Mesenchymal stem cell (in vitro differentiated cells and primary cell): ENCODE measurements at regions not wholly inside any gene's neighbourhood (a gene's known extent, or its start where the extent isn't known, plus 50 kb on each side); places are given as distances from the start of the nearest gene placed in this dataset.

ENCODE experiments used
- DNase-seq: peaks from one replicate; pipeline ENCODE4 v3.0.0-alpha.2; 2013
- H2AFZ ChIP-seq: one replicate; pipeline ENCODE4 v1.6.1; 2013; ENCODE audit warnings: low read depth, mild to moderate bottlenecking, control low read depth, inconsistent platforms, low read length, moderate library complexity
- H2AK5ac ChIP-seq: 2 replicates; pipeline ENCODE4 v1.6.1; 2013; ENCODE audit warnings: low read length, moderate library complexity, mild to moderate bottlenecking, inconsistent platforms; ENCODE audit not compliant: severe bottlenecking
- H2BK120ac ChIP-seq: one replicate; pipeline ENCODE4 v1.6.1; 2013; ENCODE audit warnings: low read depth, mild to moderate bottlenecking, inconsistent platforms, low read length, moderate library complexity
- H2BK12ac ChIP-seq, 2 experiments: one replicate each; pipeline ENCODE4 v1.6.1; 2013; ENCODE audit warnings: inconsistent platforms in 2 of 2, low read length in 2 of 2, mild to moderate bottlenecking in 2 of 2, moderate library complexity in 2 of 2, control low read depth in 1 of 2
- H2BK15ac ChIP-seq: one replicate; pipeline ENCODE4 v1.6.1; 2013; ENCODE audit warnings: mild to moderate bottlenecking, low read depth, inconsistent platforms; ENCODE audit not compliant: poor library complexity, severe bottlenecking
- H2BK5ac ChIP-seq: 2 replicates; pipeline ENCODE4 v1.6.1; 2013; ENCODE audit warnings: low read depth, mild to moderate bottlenecking, low read length, control low read depth, inconsistent platforms; ENCODE audit not compliant: poor library complexity, severe bottlenecking
- H3K14ac ChIP-seq, 2 experiments: one replicate each; pipeline ENCODE4 v1.6.1; 2013; ENCODE audit warnings: inconsistent platforms in 2 of 2, low read length in 2 of 2, control low read depth in 1 of 2, mild to moderate bottlenecking in 1 of 2, moderate library complexity in 1 of 2
- H3K18ac ChIP-seq, 2 experiments: one replicate each; pipeline ENCODE4 v1.6.1; 2013; ENCODE audit warnings: inconsistent platforms in 2 of 2, low read length in 2 of 2, control low read depth in 1 of 2, low read depth in 1 of 2, mild to moderate bottlenecking in 1 of 2
- H3K23ac ChIP-seq, 2 experiments: one replicate each; pipeline ENCODE4 v1.6.1; 2013; ENCODE audit warnings: inconsistent platforms in 2 of 2, low read length in 2 of 2, mild to moderate bottlenecking in 2 of 2, moderate library complexity in 2 of 2, control low read depth in 1 of 2
- H3K27ac ChIP-seq: 2 replicates; pipeline ENCODE4 v1.5.1; 2013; ENCODE audit warnings: mild to moderate bottlenecking, moderate library complexity, low read length, control low read depth, inconsistent platforms; ENCODE audit not compliant: poor library complexity, severe bottlenecking
- H3K27me3 ChIP-seq, 2 experiments: 2 replicates each; pipeline versions ENCODE4 v1.6.1 to v1.7.0; 2013; ENCODE audit warnings: low read length in 2 of 2, mild to moderate bottlenecking in 2 of 2, moderate library complexity in 2 of 2, control low read depth in 1 of 2, inconsistent platforms in 1 of 2; ENCODE audit not compliant: control insufficient read depth in 1 of 2, insufficient read depth in 1 of 2
- H3K36me3 ChIP-seq, 2 experiments: 2 replicates each; pipeline versions ENCODE4 v1.6.1 to v1.7.0; 2013; ENCODE audit warnings: low read length in 2 of 2, control low read depth in 1 of 2, inconsistent platforms in 1 of 2, low read depth in 1 of 2, mild to moderate bottlenecking in 1 of 2; ENCODE audit not compliant: insufficient read depth in 2 of 2, control insufficient read depth in 1 of 2
- H3K4ac ChIP-seq, 2 experiments: one replicate each; pipeline ENCODE4 v1.6.1; 2013; ENCODE audit warnings: inconsistent platforms in 2 of 2, low read length in 2 of 2, mild to moderate bottlenecking in 2 of 2, moderate library complexity in 2 of 2, control low read depth in 1 of 2, low read depth in 1 of 2
- H3K4me1 ChIP-seq: 2 replicates; pipeline ENCODE4 v1.6.1; 2013; ENCODE audit warnings: low read depth, low read length, control low read depth; ENCODE audit not compliant: control insufficient read depth, insufficient read depth
- H3K4me2 ChIP-seq: 2 replicates; pipeline ENCODE4 v1.6.1; 2013; ENCODE audit warnings: low read length, mild to moderate bottlenecking, inconsistent platforms; ENCODE audit not compliant: poor library complexity, severe bottlenecking
- H3K4me3 ChIP-seq, 2 experiments: 2 replicates each; pipeline versions ENCODE4 v1.5.1 to v1.7.0; 2013; ENCODE audit warnings: low read length in 2 of 2, mild to moderate bottlenecking in 2 of 2, control low read depth in 1 of 2, low read depth in 1 of 2; ENCODE audit not compliant: insufficient read depth in 1 of 2
- H3K79me1 ChIP-seq: replicated peaks from 2 replicates; pipeline ENCODE4 v1.6.1; 2013; ENCODE audit warnings: mild to moderate bottlenecking, control low read depth, low read length, inconsistent platforms; ENCODE audit not compliant: poor library complexity, severe bottlenecking
- H3K9ac ChIP-seq: 2 replicates; pipeline ENCODE4 v1.7.0; 2013; ENCODE audit warnings: mild to moderate bottlenecking, low read length, moderate library complexity
- H3K9me3 ChIP-seq: 2 replicates; pipeline ENCODE4 v1.7.0; 2013; ENCODE audit warnings: mild to moderate bottlenecking, low read length; ENCODE audit not compliant: control insufficient read depth
- H4K8ac ChIP-seq: one replicate; pipeline ENCODE4 v1.6.1; 2013; ENCODE audit warnings: inconsistent platforms, mild to moderate bottlenecking, low read length, moderate library complexity
- H4K91ac ChIP-seq: one replicate; pipeline ENCODE4 v1.6.1; 2013; ENCODE audit warnings: mild to moderate bottlenecking, low read length, inconsistent platforms
- WGBS: methylation state at CpG from one replicate; pipeline ENCODE4 v1.1.7; 2013; ENCODE audit warnings: mixed read lengths; 5-methylcytosine and 5-hydroxymethylcytosine counted together

DNA sequence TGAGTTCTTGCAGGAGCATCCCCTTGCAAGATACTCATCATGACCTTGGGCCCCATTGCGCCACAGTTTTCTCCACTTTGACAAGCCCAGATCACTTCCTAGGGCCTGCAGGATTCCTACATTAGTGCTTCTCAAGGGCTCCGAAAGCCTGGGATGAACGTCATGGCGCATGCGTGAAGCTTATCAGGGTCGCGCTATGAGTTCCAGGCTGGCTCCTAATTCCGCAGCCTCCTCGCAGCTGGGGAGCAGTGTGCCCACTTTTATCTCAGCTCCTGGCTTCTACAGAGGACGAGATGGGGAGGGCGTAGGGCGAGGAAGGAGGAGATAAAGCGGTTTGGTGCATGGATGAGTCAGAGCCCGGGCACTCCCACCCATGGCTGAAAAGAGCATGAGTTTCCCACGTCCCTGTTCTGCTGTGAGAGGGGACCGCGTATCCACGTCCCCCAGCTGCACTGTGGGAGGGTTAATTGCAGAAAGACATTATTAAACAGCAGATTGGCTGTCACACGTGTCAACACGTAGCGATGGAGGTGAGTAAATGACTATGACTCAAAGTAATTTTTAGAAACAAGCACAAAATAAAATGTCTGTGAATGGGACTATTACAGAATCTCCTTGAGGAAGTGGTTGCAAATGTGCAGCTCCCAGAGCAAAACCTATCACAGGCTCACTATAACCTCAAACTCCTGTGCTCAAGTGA lies 72.9 kb upstream of the DSP start:
- Histone ChIP-seq H3K27me3 (no peaks in the 10 kb centered on the region), H4K91ac (peak overlapping the region; percentile 85), H3K79me1 (no peaks in the 10 kb centered on the region), H3K14ac (no peak overlapping the region), H2AFZ (peak overlapping the region; percentile 10), H3K9ac (peak overlapping the region; percentile 44), H3K4ac (peak overlapping the region; percentile 68 to 82), H2BK15ac (peak overlapping the region; percentile 41), H3K27ac (no peak overlapping the region), H3K4me2 (peak overlapping the region; percentile 65), H2BK120ac (peak overlapping the region; percentile 11), H2BK5ac (no peak overlapping the region), H3K4me3 (peak overlapping the region in 1 of 2 experiments; percentile 63), H3K23ac (no peak overlapping the region), H3K9me3 (no peaks in the 10 kb centered on the region), H4K8ac (peak overlapping the region; percentile 84), H2AK5ac (no peak overlapping the region), H3K4me1 (peaks cover 9% of the 10 kb centered on the region), H3K18ac (peak overlapping the region; percentile 13 to 77), H3K36me3 (no peaks in the 10 kb centered on the region), H2BK12ac (peak overlapping the region; percentile 2 to 88)
- DNase-seq = peak; percentile 84
- WGBS = 22% methylated on average over 18 of the region's 21 CpGs

DNA sequence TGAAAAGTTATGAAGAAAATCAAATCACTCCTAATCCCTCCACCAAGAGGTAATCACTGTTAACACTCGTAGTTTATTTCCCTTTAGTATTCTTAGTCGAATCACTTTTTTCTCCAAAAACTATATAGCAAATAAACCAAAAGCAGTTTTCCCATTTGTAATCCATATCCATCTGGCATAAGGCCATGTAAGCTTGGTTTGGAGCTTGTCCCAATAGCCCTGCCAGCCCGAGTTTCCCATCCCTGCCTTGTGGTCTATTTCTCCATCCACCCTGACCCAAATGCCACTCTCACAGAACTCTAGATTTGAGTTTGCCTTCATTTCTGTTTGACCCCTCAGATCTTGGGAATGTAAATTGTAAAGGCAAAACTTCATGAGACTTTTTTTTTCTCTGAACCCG lies 71.8 kb upstream of the DSP start:
- Histone ChIP-seq H4K8ac (no peak overlapping the region), H3K14ac (no peak overlapping the region), H3K9me3 (no peaks in the 10 kb centered on the region), H3K27ac (no peak overlapping the region), H3K36me3 (no peaks in the 10 kb centered on the region), H2AK5ac (no peak overlapping the region), H2BK5ac (no peak overlapping the region), H3K4ac (no peak overlapping the region), H3K9ac (no peak overlapping the region), H4K91ac (no peak overlapping the region), H3K23ac (no peak overlapping the region), H2BK120ac (no peak overlapping the region), H3K4me2 (no peak overlapping the region), H2AFZ (no peak overlapping the region), H2BK15ac (no peak overlapping the region), H3K4me1 (peaks cover 5% of the 10 kb centered on the region), H3K27me3 (no peaks in the 10 kb centered on the region), H3K4me3 (no peak overlapping the region), H3K79me1 (no peaks in the 10 kb centered on the region), H3K18ac (no peak overlapping the region), H2BK12ac (no peak overlapping the region)
- WGBS = 93% methylated on average over 4 of the region's 4 CpGs
- no peak for DNase-seq

DNA sequence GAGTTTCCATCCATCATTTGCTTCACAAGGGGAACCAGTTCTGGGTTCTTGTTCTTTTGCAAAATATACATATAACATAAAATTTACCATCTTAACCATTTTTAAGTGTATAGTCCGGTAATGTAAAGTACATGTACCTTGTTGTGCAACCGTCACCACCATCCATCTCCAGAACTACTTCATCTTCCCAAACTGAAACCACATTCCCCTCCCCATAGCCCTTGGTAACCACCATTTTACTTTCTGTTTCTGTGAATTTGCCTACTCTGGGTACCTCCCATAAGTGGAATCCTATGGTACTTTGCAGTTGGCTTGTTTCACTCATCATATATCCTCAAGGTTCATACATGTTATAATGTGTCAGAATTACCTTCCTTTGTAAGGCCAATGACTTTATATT lies 70.3 kb upstream of the DSP start:
- H3K4me3 ChIP-seq = no peak overlapping the region
- no peak overlapping the region for H3K9ac ChIP-seq
- no peak overlapping the region for H2AK5ac ChIP-seq
- H3K36me3 ChIP-seq = no peaks in the 10 kb centered on the region
- no peaks in the 10 kb centered on the region for H3K79me1 ChIP-seq
- H3K23ac ChIP-seq = no peak overlapping the region
- peak; percentile 28 for DNase-seq
- H3K4me1 ChIP-seq = peaks cover 5% of the 10 kb centered on the region
- no peak overlapping the region for H3K18ac ChIP-seq
- H3K4me2 ChIP-seq = no peak overlapping the region
- no peak overlapping the region for H2AFZ ChIP-seq
- no peak overlapping the region for H4K91ac ChIP-seq
- WGBS = 95% methylated on average over 2 of the region's 2 CpGs
- H3K27me3 ChIP-seq = peaks cover 4 to 7% of the 10 kb centered on the region in 2 experiments
- no peak overlapping the region for H4K8ac ChIP-seq
- no peaks in the 10 kb centered on the region for H3K9me3 ChIP-seq
- no peak overlapping the region for H2BK12ac ChIP-seq
- H3K14ac ChIP-seq = no peak overlapping the region
- no peak overlapping the region for H2BK5ac ChIP-seq
- H3K27ac ChIP-seq = no peak overlapping the region
- no peak overlapping the region for H2BK120ac ChIP-seq
- no peak overlapping the region for H3K4ac ChIP-seq
- no peak overlapping the region for H2BK15ac ChIP-seq

DNA sequence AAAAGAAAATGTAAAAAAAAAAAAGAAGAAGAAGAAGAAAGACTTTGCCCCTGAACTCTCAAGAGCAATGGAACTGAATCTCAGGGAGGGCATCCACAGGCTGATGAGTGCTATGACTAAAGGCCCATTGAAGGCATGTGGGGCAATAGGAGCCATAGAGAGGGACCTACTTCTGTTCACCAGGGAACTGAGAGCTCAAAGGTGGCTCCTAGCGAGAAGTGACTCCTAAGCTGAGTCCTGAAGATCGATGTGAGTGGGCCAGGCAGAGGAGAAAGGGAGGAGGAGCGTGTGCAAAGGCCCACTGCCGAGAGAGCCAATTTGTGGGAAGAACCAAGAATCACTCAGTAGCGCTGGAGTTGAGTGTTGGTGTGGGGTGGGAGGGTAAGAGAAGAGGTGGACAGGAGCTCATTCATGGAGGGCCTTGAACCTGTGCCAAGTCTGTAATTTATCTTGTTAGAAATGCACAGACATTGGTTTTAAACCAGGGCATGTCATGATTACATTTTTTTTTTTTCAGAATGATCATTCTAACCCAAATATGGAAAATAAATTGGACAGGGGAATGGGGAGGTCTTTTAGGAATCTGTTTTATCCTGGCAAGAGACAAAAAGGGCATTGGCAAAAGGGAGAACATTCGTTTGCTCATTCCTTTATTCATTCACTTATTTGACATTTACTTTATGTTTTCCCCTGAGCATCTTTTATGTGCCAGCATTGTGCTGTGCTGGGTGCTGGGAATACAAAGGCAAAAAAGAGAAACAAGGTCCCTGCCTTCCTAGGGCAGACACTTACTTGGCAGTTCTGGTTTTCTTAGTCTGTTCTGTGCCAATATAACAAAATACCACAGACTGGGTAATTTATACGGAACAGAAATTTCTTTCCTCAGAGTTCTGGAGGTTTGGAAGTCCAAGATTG lies 67.4 kb upstream of the DSP start:
- 95% methylated on average over 6 of the region's 7 CpGs for WGBS
- H2BK12ac ChIP-seq = no peak overlapping the region

More for the DNA sequence above, 67.4 kb upstream of the DSP start:
- H2BK15ac ChIP-seq = no peak overlapping the region
- no peak overlapping the region for H4K91ac ChIP-seq
- H3K79me1 ChIP-seq = no peaks in the 10 kb centered on the region
- H2AFZ ChIP-seq = no peak overlapping the region
- no peak overlapping the region for H3K4ac ChIP-seq
- H4K8ac ChIP-seq = no peak overlapping the region
- no peaks in the 10 kb centered on the region for H3K36me3 ChIP-seq
- H3K27ac ChIP-seq = no peak overlapping the region
- H3K4me3 ChIP-seq = no peak overlapping the region
- peaks cover 5 to 17% of the 10 kb centered on the region in 2 experiments for H3K27me3 ChIP-seq
- H3K9me3 ChIP-seq = no peaks in the 10 kb centered on the region
- H3K14ac ChIP-seq = no peak overlapping the region
- peak overlapping the region in 1 of 2 experiments; percentile 5 for H3K18ac ChIP-seq
- H3K4me1 ChIP-seq = no peaks in the 10 kb centered on the region
- no peak overlapping the region for H3K9ac ChIP-seq
- no peak for DNase-seq
- no peak overlapping the region for H2AK5ac ChIP-seq
- H2BK5ac ChIP-seq = no peak overlapping the region
- no peak overlapping the region for H3K4me2 ChIP-seq
- no peak overlapping the region for H3K23ac ChIP-seq
- no peak overlapping the region for H2BK120ac ChIP-seq
